LNCaP clone FGC (cell line): ENCODE measurements at regions not wholly inside any gene's neighbourhood (a gene's known extent, or its start where the extent isn't known, plus 50 kb on each side); places are given as distances from the start of the nearest gene placed in this dataset.

Source experiments
- DNase-seq: peaks from one replicate; pipeline ENCODE4 v3.0.0-alpha.2; 2011; ENCODE audit warnings: low read depth
- H3K4me3 ChIP-seq: 2 replicates; pipeline ENCODE4 v1.5.1; 2011; ENCODE audit warnings: mild to moderate bottlenecking, low read depth, low read length, control low read depth
- CTCF ChIP-seq: IDR thresholded peaks from 2 replicates; pipeline ENCODE4 v1.5.1; 2012; ENCODE audit warnings: mild to moderate bottlenecking; ENCODE audit not compliant: control insufficient read depth, insufficient read depth; ENCODE audit errors: extremely low read depth

- no peak for DNase-seq
- no peak overlapping the region for H3K4me3 ChIP-seq
- TF ChIP-seq CTCF = no peak
Measured at GRCh38 chr11:121711939-121712338, 259.2 kb upstream of the SORL1-AS1 start.

- H3K4me3 ChIP-seq = no peak overlapping the region
- TF ChIP-seq CTCF = no peak
- DNase-seq = no peak
Measured at GRCh38 chr11:121711236-121711635, 258.5 kb upstream of the SORL1-AS1 start.

GRCh38 chr11:121706884-121707420 is 254.2 kb upstream of the SORL1-AS1 start:
- no peak for DNase-seq
- H3K4me3 ChIP-seq = no peak overlapping the region
- TF ChIP-seq CTCF = no peak

- no peak for TF ChIP-seq CTCF
- no peak overlapping the region for H3K4me3 ChIP-seq
- DNase-seq = no peak
Measured at GRCh38 chr11:121703201-121703600, 250.4 kb upstream of the SORL1-AS1 start.

- H3K4me3 ChIP-seq = no peak overlapping the region
- no peak for TF ChIP-seq CTCF
- no peak for DNase-seq
Measured at GRCh38 chr11:121700968-121701367, 248.2 kb upstream of the SORL1-AS1 start.

GRCh38 chr11:121699801-121700200 is 247.0 kb upstream of the SORL1-AS1 start:
- DNase-seq = no peak
- no peak for TF ChIP-seq CTCF
- H3K4me3 ChIP-seq = no peak overlapping the region

GRCh38 chr11:121696931-121697670 is 244.3 kb upstream of the SORL1-AS1 start:
- no peak for TF ChIP-seq CTCF
- DNase-seq = no peak
- H3K4me3 ChIP-seq = no peak overlapping the region
